ENCODE measurements at regions not wholly inside any gene's neighbourhood (a gene's known extent, or its start where the extent isn't known, plus 50 kb on each side); places are given as distances from the start of the nearest gene placed in this dataset.

DNA sequence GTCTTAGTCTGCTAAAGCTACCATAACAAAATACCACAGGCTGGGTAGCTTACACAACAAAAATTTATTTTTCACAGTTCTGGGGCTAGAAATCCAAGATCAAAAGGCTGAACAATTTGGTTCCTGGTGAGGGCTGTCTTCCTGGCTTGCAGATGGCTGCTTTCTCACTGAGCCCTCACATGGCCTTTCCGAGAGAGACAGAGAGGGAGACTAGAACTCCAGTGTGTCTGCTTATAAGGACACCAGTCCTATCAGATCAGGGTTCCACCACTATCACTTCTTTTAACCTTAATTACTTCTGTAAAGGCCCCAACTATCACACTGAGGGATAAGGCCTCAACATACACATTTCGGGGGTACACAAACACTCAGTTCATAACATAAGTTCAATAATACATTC is 527.4 kb upstream of the VSTM2A start:
- no peak for TF ChIP-seq POLR2A (IDR thresholded peaks at IDR 0.05; ENCODE audit: low read depth, low read length)
- TF ChIP-seq TAF1 (IDR thresholded peaks at IDR 0.05; ENCODE audit: low read depth, low read length), result no peak
- TF ChIP-seq POLR2AphosphoS5 (IDR thresholded peaks at IDR 0.05; ENCODE audit: low read depth, low read length), result no peak
- no peak for TF ChIP-seq SPI1 (IDR thresholded peaks at IDR 0.05; ENCODE audit: low read depth, low read length)
